Erythroblast (primary cell): ENCODE measurements at regions not wholly inside any gene's neighbourhood (a gene's known extent, or its start where the extent isn't known, plus 50 kb on each side); places are given as distances from the start of the nearest gene placed in this dataset.

Source experiments
- GATA1 ChIP-seq: IDR thresholded peaks from 2 replicates; pipeline ENCODE4 v1.6.1; 2011; ENCODE audit warnings: low read depth, mild to moderate bottlenecking, control low read depth, low read length, moderate library complexity
- POLR2A ChIP-seq: IDR thresholded peaks from 2 replicates; pipeline ENCODE4 v1.6.1; 2011; ENCODE audit warnings: mild to moderate bottlenecking, low read length

GRCh38 chr1:90854397-90854924 is 137.4 kb upstream of the BARHL2 start:
- TF ChIP-seq POLR2A: no peak
- no peak for TF ChIP-seq GATA1
